AG10803 (cell line): ENCODE measurements at regions not wholly inside any gene's neighbourhood (a gene's known extent, or its start where the extent isn't known, plus 50 kb on each side); places are given as distances from the start of the nearest gene placed in this dataset.
"Not testable (repeated sequence)": the region's sequence is repeated elsewhere in the genome, so short reads cannot be mapped to it uniquely, and the experiment has no call there.

Experiments used
- DNase-seq: peaks from one replicate; pipeline ENCODE4 v3.0.0; 2010; ENCODE audit warnings: low read depth
- H3K4me3 ChIP-seq: 2 replicates; pipeline ENCODE4 v1.5.1; 2011; ENCODE audit warnings: mild to moderate bottlenecking, low read length, control low read depth
- TF ChIP-seq, protein P1 (sequence below): conservative IDR thresholded peaks from 2 replicates; pipeline ENCODE4 v1.5.1; 2011; ENCODE audit warnings: mild to moderate bottlenecking, low read length, control low read depth, inconsistent platforms

DNA sequence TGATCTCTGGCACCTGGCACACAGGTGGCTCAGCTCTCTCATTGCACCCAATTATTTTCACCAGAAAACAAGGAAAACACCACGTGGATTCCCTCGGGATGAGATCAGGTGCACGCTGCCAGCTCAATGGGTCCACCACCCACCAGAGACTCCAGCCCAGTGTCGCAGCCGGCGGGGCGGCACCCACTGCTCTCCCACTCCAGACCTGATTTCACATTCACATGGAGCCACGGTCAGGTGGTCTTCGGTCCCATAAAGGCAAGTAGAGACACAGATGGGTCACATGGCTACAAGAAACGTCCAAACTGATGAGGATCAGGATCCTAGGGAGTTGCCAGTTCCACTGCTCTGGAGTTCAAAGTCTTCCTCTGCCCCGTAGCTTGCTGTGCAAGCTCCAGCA lies 217.6 kb downstream of the ANKRD30B start:
- H3K4me3 ChIP-seq: no peak overlapping the region
- DNase-seq: no peak
- TF ChIP-seq, protein P1, sequence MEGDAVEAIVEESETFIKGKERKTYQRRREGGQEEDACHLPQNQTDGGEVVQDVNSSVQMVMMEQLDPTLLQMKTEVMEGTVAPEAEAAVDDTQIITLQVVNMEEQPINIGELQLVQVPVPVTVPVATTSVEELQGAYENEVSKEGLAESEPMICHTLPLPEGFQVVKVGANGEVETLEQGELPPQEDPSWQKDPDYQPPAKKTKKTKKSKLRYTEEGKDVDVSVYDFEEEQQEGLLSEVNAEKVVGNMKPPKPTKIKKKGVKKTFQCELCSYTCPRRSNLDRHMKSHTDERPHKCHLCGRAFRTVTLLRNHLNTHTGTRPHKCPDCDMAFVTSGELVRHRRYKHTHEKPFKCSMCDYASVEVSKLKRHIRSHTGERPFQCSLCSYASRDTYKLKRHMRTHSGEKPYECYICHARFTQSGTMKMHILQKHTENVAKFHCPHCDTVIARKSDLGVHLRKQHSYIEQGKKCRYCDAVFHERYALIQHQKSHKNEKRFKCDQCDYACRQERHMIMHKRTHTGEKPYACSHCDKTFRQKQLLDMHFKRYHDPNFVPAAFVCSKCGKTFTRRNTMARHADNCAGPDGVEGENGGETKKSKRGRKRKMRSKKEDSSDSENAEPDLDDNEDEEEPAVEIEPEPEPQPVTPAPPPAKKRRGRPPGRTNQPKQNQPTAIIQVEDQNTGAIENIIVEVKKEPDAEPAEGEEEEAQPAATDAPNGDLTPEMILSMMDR: no peak

DNA sequence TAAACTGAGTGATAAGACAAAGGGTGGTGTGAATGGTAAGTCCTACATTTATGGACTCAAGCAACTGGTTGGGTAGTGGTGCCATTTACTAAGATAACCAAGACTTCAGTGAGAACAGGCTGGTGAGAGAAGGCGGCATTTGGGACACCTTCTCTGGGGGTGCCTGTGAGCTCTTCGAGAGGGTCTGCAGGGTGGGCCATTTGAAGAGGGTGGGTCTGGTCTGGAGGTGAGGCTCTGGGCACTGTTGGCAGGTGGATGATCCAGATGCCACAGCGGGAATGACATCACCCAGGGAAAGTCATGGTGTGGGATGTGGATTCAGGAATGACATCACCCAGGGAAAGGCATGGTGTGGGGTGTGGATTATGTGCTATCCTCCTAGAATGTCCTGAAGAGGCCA lies 219.3 kb downstream of the ANKRD30B start:
- H3K4me3 ChIP-seq, DNase-seq: not testable (repeated sequence)

DNA sequence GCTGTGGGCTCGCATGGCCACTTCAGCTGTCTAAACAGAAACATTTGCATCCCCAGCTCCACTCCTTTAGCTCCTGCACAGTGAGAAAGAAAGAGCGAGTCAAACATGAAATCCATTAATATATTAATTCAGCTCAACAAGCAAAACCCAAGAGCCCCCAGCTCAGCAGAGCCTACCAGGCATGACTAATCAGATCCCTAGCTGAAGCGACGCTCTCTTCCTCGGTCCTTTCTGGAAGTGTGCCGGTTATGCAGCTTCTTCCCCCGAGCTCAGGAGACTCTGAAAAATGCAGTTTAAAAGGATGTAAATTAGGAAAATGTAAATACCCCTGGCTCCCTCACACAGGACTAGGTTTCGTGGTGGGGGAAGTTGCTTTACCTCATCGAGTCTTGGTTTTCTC lies 221.5 kb downstream of the ANKRD30B start:
- TF ChIP-seq, protein P1: no peak

DNA sequence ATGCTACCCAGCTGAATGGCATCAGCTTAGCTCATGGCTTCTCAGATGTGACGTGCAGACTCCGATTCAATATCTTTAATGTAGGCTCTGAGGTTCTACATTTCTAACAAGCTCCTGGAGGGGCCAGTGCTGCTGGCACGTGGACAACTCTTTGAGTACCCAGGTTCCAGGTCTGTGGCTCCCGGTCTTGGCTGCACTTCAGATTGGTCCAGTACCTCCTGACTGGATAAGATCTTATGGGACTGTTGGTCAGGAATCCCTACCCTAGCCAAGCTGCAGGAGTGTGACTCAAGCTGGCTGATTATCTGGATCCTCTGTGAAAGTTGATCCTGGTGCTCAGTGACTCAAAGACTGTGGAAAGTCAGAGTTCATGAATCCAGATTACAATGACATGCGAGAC lies 222.1 kb downstream of the ANKRD30B start:
- peak; percentile 50 for DNase-seq
- H3K4me3 ChIP-seq: no peak overlapping the region
- TF ChIP-seq, protein P1: no peak

More for the DNA sequence above, 221.5 kb downstream of the ANKRD30B start:
- no peak overlapping the region for H3K4me3 ChIP-seq
- DNase-seq: no peak

DNA sequence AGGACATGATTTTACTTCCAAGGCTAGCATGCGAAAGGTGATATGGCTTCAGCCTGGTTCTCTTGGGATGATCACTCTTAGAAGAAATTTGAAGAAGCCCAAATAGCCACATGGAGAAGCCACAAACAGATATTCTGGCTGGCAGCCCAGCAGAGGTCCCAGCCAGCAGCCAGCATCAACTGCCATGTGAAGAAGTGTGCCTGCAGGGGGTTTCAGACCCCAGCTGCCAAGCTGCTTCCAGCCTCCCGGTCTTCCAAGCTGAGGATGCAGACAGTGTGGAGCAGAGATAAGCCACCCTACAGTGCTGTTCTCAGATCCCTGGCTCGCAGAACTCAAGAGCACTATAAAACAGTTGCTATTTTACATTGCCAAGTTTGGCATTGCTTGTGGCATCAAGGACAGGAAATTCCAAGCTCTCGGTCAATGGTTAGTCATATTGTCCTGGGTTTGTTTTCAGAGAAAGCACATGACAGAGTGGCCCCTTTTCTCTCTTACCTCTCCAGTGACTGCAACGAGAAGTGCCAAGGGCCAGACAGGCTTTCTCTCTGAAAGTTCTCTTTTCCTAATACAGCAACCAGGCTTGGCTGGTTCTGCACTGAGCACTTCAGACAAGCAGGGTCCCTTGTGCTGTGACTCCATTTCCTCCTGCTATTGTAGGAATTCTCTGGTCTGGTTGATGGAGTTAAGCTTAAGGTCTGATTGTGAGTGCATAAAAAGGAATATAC lies 223.7 kb downstream of the ANKRD30B start:
- H3K4me3 ChIP-seq: no peak overlapping the region
- DNase-seq: peak; percentile 69
- TF ChIP-seq, protein P1: no peak

DNA sequence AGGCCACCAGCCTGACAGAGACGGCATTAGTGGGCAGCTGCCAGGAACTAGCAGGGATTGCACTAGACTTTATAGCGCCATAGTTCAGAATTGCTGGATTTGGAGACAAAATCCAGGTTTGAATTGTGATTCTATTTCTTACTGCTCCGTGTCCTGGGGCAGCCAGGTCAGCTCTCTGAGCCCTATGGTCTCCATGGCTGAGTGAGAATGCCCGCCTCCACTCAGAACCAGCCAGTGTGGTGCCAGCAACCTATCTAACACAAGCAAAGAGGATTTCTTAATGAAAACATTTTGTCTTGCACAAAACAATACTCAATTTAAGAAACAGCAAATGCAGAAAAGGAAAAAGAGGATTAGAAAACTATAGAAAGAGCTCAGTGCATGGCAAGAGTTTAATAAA lies 225.4 kb downstream of the ANKRD30B start:
- DNase-seq, H3K4me3 ChIP-seq: not testable (repeated sequence)

DNA sequence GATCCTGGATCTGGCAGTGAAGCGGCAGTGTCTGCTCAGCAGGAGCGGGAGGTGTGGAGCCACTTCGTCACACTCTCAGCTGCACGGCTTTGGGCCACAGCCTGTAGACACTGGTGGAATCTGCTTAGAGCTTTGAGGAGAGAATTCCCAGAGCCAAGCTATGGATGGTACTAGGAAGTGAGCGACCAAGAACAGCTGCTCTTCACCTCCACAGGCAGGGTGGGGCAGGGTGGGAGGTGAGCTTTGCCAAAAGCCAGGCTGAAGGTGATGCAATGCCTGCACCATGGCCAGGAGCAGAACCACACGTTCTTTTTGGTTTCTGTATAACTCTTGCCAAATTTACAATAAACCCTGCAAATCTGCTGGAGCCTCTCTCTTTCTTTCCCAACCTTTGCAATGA lies 226.1 kb downstream of the ANKRD30B start:
- DNase-seq: peak; percentile 35
- H3K4me3 ChIP-seq: no peak overlapping the region
- TF ChIP-seq, protein P1: no peak

DNA sequence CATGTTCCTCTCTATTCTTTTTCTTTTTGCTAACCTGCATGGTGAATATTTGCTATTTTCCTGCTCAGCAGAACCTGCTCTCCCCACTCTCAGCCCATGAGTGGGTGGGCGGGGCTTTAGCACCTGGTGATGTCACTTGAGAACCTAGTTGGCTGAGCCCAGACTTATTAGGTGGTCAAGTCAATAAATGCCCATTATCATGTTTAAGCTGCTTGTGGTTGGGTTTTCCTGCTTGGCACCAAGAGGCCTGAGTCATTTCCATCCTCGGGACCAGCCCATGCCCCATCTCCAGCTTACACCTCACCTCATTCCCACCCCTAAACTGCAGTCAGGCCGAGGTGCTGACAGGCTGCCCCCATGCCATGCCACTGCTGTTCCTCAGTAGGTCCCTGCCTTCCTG lies 226.6 kb downstream of the ANKRD30B start:
- H3K4me3 ChIP-seq: no peak overlapping the region
- peak; percentile 29 for DNase-seq
- TF ChIP-seq, protein P1: no peak
